ENCODE measurements at regions not wholly inside any gene's neighbourhood (a gene's known extent, or its start where the extent isn't known, plus 50 kb on each side); places are given as distances from the start of the nearest gene placed in this dataset.

DNA sequence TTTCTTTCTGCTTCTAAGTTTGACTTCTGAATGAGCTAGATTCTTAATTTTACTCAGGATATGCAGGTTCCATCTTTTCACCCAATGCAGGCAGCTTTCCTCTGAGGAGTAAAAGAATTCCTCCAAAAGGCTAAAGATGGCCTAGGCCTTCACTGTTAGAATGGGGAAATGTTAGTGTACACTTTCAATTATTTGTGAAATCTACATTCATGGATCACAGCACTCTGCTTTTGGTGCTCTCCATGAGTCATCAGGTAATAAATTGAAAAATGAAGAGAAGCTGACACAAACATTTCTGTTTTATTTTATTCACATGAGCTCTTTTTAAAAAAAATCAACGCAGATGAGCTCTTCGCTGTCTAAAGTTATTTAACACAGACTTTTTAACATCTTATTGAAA is 502.5 kb upstream of the GOLIM4 start:
- Histone ChIP-seq H3K27ac (ENCODE audit: low read depth, low read length) (no peak overlapping the region), H3K27me3 (ENCODE audit: low read length) (no peaks in the 10 kb centered on the region), H3K4me2 (ENCODE audit: low read depth, low read length, poor library complexity, severe bottlenecking) (no peak overlapping the region), H3F3A (ENCODE audit: insufficient read depth) (no peaks in the 10 kb centered on the region), H3K36me3 (ENCODE audit: low read length) (no peaks in the 10 kb centered on the region), H4K20me1 (ENCODE audit: low read depth, low read length) (no peaks in the 10 kb centered on the region), H3K9me3 (ENCODE audit: insufficient read depth, low read length) (no peaks in the 10 kb centered on the region), H3K79me2 (ENCODE audit: insufficient read depth, low read length) (no peaks in the 10 kb centered on the region), H3K9ac (ENCODE audit: low read length) (no peak overlapping the region), H3K9me2 (replicated peaks; ENCODE audit: insufficient read depth, low read length) (no peaks in the 10 kb centered on the region), H3K4me3 (ENCODE audit: insufficient read depth, low read length, poor library complexity, severe bottlenecking) (no peak overlapping the region), H2AFZ (ENCODE audit: low read depth, low read length, severe bottlenecking) (no peak overlapping the region)
- TF ChIP-seq EZH2phosphoT487 (conservative IDR thresholded peaks at IDR 0.05; ENCODE audit: low read length) = no peak
- TF ChIP-seq, protein P1, sequence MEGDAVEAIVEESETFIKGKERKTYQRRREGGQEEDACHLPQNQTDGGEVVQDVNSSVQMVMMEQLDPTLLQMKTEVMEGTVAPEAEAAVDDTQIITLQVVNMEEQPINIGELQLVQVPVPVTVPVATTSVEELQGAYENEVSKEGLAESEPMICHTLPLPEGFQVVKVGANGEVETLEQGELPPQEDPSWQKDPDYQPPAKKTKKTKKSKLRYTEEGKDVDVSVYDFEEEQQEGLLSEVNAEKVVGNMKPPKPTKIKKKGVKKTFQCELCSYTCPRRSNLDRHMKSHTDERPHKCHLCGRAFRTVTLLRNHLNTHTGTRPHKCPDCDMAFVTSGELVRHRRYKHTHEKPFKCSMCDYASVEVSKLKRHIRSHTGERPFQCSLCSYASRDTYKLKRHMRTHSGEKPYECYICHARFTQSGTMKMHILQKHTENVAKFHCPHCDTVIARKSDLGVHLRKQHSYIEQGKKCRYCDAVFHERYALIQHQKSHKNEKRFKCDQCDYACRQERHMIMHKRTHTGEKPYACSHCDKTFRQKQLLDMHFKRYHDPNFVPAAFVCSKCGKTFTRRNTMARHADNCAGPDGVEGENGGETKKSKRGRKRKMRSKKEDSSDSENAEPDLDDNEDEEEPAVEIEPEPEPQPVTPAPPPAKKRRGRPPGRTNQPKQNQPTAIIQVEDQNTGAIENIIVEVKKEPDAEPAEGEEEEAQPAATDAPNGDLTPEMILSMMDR (IDR thresholded peaks at IDR 0.05; ENCODE audit: insufficient read depth, low read length, poor library complexity, severe bottlenecking) = no peak

DNA sequence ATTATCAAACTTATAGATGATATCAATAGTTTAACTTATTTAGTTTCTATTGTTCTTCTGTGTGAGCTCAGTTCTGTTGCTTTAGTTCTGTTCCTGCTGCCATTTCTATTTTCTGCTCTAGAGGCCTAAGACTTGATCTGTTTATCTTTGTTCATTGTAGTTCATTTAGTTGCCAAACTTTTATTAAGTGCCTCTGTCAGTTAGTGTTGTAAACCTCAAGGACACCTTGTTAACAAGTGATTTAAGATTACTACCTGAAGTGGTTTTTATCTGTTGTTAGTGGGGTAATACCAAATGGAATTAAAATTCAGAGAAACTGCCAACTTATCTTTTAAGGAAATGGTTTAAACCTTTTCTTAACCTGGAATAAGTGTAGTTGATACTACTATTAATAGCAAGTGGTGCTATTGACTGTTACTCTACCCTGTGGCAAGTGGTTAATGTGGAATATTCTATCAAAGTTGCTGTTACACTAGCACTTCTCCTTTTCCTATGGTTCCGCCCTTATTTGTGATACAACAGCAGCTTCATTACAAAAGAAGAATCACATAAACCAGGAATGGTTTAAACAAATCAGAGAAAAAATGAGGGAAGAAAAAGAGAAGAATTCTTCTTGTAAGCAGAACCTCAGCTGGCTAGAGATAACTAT is 500.6 kb upstream of the GOLIM4 start:
- Histone ChIP-seq H3K4me3 (ENCODE audit: insufficient read depth, low read length, poor library complexity, severe bottlenecking) (no peak overlapping the region), H3K9ac (ENCODE audit: low read length) (no peak overlapping the region), H3K9me3 (ENCODE audit: insufficient read depth, low read length) (no peaks in the 10 kb centered on the region), H3K4me2 (ENCODE audit: low read depth, low read length, poor library complexity, severe bottlenecking) (no peak overlapping the region), H4K20me1 (ENCODE audit: low read depth, low read length) (no peaks in the 10 kb centered on the region), H3K36me3 (ENCODE audit: low read length) (no peaks in the 10 kb centered on the region), H3F3A (ENCODE audit: insufficient read depth) (no peaks in the 10 kb centered on the region), H3K79me2 (ENCODE audit: insufficient read depth, low read length) (no peaks in the 10 kb centered on the region), H2AFZ (ENCODE audit: low read depth, low read length, severe bottlenecking) (no peak overlapping the region), H3K27me3 (ENCODE audit: low read length) (no peaks in the 10 kb centered on the region), H3K27ac (ENCODE audit: low read depth, low read length) (no peak overlapping the region), H3K9me2 (replicated peaks; ENCODE audit: insufficient read depth, low read length) (no peaks in the 10 kb centered on the region)
- no peak for TF ChIP-seq EZH2phosphoT487 (conservative IDR thresholded peaks at IDR 0.05; ENCODE audit: low read length)
- TF ChIP-seq, protein P1 (IDR thresholded peaks at IDR 0.05; ENCODE audit: insufficient read depth, low read length, poor library complexity, severe bottlenecking) = no peak

DNA sequence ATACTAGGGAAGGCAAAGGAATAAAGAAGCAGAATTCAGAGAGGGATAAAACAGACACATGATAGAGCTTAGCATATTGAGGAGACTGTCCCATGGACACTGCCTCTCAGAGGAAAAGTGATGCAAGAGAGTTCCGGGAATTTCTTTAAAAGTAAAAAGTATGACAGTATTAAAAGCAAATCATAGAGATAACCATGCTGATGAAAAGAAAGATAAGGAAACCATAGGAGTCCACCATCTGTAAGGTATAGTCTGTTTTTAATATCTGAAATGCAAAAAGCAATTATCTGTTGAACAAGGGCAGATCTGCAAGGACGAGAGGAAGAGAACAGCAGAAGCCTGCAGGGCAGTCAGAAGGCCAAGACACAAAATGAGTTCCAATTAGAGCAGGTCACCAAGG is 495.9 kb upstream of the GOLIM4 start:
- Histone ChIP-seq H2AFZ (ENCODE audit: low read depth, low read length, severe bottlenecking) (no peak overlapping the region), H3K4me3 (ENCODE audit: insufficient read depth, low read length, poor library complexity, severe bottlenecking) (no peak overlapping the region), H3K9me2 (replicated peaks; ENCODE audit: insufficient read depth, low read length) (no peaks in the 10 kb centered on the region), H3F3A (ENCODE audit: insufficient read depth) (no peaks in the 10 kb centered on the region), H3K4me2 (ENCODE audit: low read depth, low read length, poor library complexity, severe bottlenecking) (no peak overlapping the region), H3K27me3 (ENCODE audit: low read length) (no peaks in the 10 kb centered on the region), H3K79me2 (ENCODE audit: insufficient read depth, low read length) (no peaks in the 10 kb centered on the region), H3K9ac (ENCODE audit: low read length) (no peak overlapping the region), H3K36me3 (ENCODE audit: low read length) (no peaks in the 10 kb centered on the region), H4K20me1 (ENCODE audit: low read depth, low read length) (no peaks in the 10 kb centered on the region), H3K9me3 (ENCODE audit: insufficient read depth, low read length) (no peaks in the 10 kb centered on the region), H3K27ac (ENCODE audit: low read depth, low read length) (no peak overlapping the region)
- TF ChIP-seq, protein P1 (IDR thresholded peaks at IDR 0.05; ENCODE audit: insufficient read depth, low read length, poor library complexity, severe bottlenecking) = no peak
- no peak for TF ChIP-seq EZH2phosphoT487 (conservative IDR thresholded peaks at IDR 0.05; ENCODE audit: low read length)
